ENCODE measurements at regions not wholly inside any gene's neighbourhood (a gene's known extent, or its start where the extent isn't known, plus 50 kb on each side); places are given as distances from the start of the nearest gene placed in this dataset.

- H3K79me2 ChIP-seq (replicated peaks; ENCODE audit: insufficient read depth): no peaks in the 10 kb centered on the region
- peaks cover 2% of the 10 kb centered on the region for H3K27me3 Mint-ChIP-seq (ENCODE audit: insufficient read depth, low read depth, poor library complexity)
- H3K4me3 ChIP-seq: no peak overlapping the region
- peak overlapping the region; percentile 45; the same call in 1 of the 2 replicates for H3K27ac Mint-ChIP-seq
- peaks cover 26% of the 10 kb centered on the region for H3K4me1 Mint-ChIP-seq
- H3K36me3 ChIP-seq (ENCODE audit: insufficient read depth): no peaks in the 10 kb centered on the region
- no peak overlapping the region for H3K4me2 ChIP-seq
- no peaks in the 10 kb centered on the region; the same call in 2 of the 3 replicates for H3K36me3 Mint-ChIP-seq (ENCODE audit: low read depth)
- H3K4me1 ChIP-seq (ENCODE audit: insufficient read depth): no peaks in the 10 kb centered on the region; the same call in 1 of the 2 replicates
- no peaks in the 10 kb centered on the region for H4K20me1 ChIP-seq (replicated peaks; ENCODE audit: insufficient read depth)
- TF ChIP-seq STAT1 (IDR thresholded peaks at IDR 0.05; ENCODE audit: unreplicated experiment) (no peak), EZH2 (IDR thresholded peaks at IDR 0.05; ENCODE audit: low read depth, unreplicated experiment) (no peak), ZNF114 (CRISPR knock-in tag; IDR thresholded peaks at IDR 0.05) (no peak), EZH2phosphoT487 (IDR thresholded peaks at IDR 0.05; ENCODE audit: unreplicated experiment) (no peak), NANOG (IDR thresholded peaks at IDR 0.05; ENCODE audit: borderline replicate concordance) (no peak)
- no peaks in the 10 kb centered on the region for H3K27me3 ChIP-seq (ENCODE audit: insufficient read depth)
- ATAC-seq: peak; percentile 66
- no peak overlapping the region for H3K27ac ChIP-seq (ENCODE audit: low read depth)
- no peak overlapping the region for H3K4me3 Mint-ChIP-seq
- no peaks in the 10 kb centered on the region for H3K9me2 ChIP-seq (ENCODE audit: insufficient read depth)
- H2AFZ ChIP-seq: no peak overlapping the region
- no peaks in the 10 kb centered on the region for H3F3A ChIP-seq (replicated peaks; ENCODE audit: low read depth)
- H3K9me3 Mint-ChIP-seq: no peaks in the 10 kb centered on the region
- DNase-seq (ENCODE audit: low spot score): no peak
Observed at GRCh38 chr4:101647710-101648034, 142.9 kb upstream of the BANK1 start.

- H3K36me3 ChIP-seq (ENCODE audit: insufficient read depth): no peaks in the 10 kb centered on the region
Observed at GRCh38 chr4:101644516-101644915, 146.0 kb upstream of the BANK1 start.

More at GRCh38 chr4:101644516-101644915, 146.0 kb upstream of the BANK1 start:
- Histone ChIP-seq H4K20me1 (replicated peaks; ENCODE audit: insufficient read depth) (no peaks in the 10 kb centered on the region), H2AFZ (no peak overlapping the region), H3K9me2 (ENCODE audit: insufficient read depth) (no peaks in the 10 kb centered on the region), H3K4me1 (ENCODE audit: insufficient read depth) (no peaks in the 10 kb centered on the region; the same call in 1 of the 2 replicates), H3K79me2 (replicated peaks; ENCODE audit: insufficient read depth) (no peaks in the 10 kb centered on the region), H3K4me2 (no peak overlapping the region), H3K27me3 (ENCODE audit: insufficient read depth) (no peaks in the 10 kb centered on the region), H3K4me3 (no peak overlapping the region), H3K27ac (ENCODE audit: low read depth) (no peak overlapping the region), H3F3A (replicated peaks; ENCODE audit: low read depth) (no peaks in the 10 kb centered on the region)
- ATAC-seq: no peak
- H3K9me3 Mint-ChIP-seq: no peaks in the 10 kb centered on the region
- peaks cover 2% of the 10 kb centered on the region for H3K27me3 Mint-ChIP-seq (ENCODE audit: insufficient read depth, low read depth, poor library complexity)
- no peak for TF ChIP-seq NANOG (IDR thresholded peaks at IDR 0.05; ENCODE audit: borderline replicate concordance)
- no peak for TF ChIP-seq CREB1 (CRISPR knock-in tag; IDR thresholded peaks at IDR 0.05; ENCODE audit: low read depth)
- no peak for TF ChIP-seq POLR2AphosphoS5 (IDR thresholded peaks at IDR 0.05; ENCODE audit: low read depth)
- TF ChIP-seq EZH2 (IDR thresholded peaks at IDR 0.05; ENCODE audit: low read depth, unreplicated experiment): no peak
- TF ChIP-seq REST (IDR thresholded peaks at IDR 0.05; ENCODE audit: unreplicated experiment): no peak
- no peak for TF ChIP-seq ZNF331 (CRISPR knock-in tag; IDR thresholded peaks at IDR 0.05; ENCODE audit: low read depth)
- no peak for TF ChIP-seq ETS1 (IDR thresholded peaks at IDR 0.05)
- no peak for TF ChIP-seq STAT1 (IDR thresholded peaks at IDR 0.05; ENCODE audit: unreplicated experiment)
- no peak for TF ChIP-seq CTCF (conservative IDR thresholded peaks at IDR 0.05; ENCODE audit: low read depth in 2 of 2)
- TF ChIP-seq EZH2phosphoT487 (IDR thresholded peaks at IDR 0.05; ENCODE audit: unreplicated experiment): no peak
- no peak for TF ChIP-seq ZNF114 (CRISPR knock-in tag; IDR thresholded peaks at IDR 0.05)
- TF ChIP-seq JUNB (IDR thresholded peaks at IDR 0.05; ENCODE audit: unreplicated experiment): no peak
- H3K27ac Mint-ChIP-seq: no peak overlapping the region
- H3K36me3 Mint-ChIP-seq (ENCODE audit: low read depth): no peaks in the 10 kb centered on the region; the same call in 2 of the 3 replicates
- no peak overlapping the region for H3K4me3 Mint-ChIP-seq
- DNase-seq (ENCODE audit: low spot score): no peak
- H3K4me1 Mint-ChIP-seq: peaks cover 26% of the 10 kb centered on the region

All from GM23338 (cell line).